GM12864 (cell line): ENCODE measurements at regions not wholly inside any gene's neighbourhood (a gene's known extent, or its start where the extent isn't known, plus 50 kb on each side); places are given as distances from the start of the nearest gene placed in this dataset.

Experiments
- DNase-seq: peaks from one replicate; pipeline ENCODE4 v3.0.0-alpha.2; 2011; ENCODE audit warnings: low read depth
- H3K4me3 ChIP-seq: 2 replicates; pipeline ENCODE4 v1.5.1; 2011; ENCODE audit warnings: mild to moderate bottlenecking, low read depth, low read length, control low read depth
- CTCF ChIP-seq: IDR thresholded peaks from 2 replicates; pipeline ENCODE4 v1.5.1; 2011; ENCODE audit warnings: low read depth, mild to moderate bottlenecking, moderate library complexity, low read length, control low read depth, inconsistent platforms; ENCODE audit errors: missing control alignments

GRCh38 chr20:10735195-10735949 is 61.6 kb upstream of the JAG1 start:
- no peak overlapping the region for H3K4me3 ChIP-seq
- no peak for TF ChIP-seq CTCF
- no peak for DNase-seq

- H3K4me3 ChIP-seq = no peak overlapping the region
These were observed 65.3 kb upstream of the JAG1 start for GRCh38 chr20:10739134-10739533.

GRCh38 chr20:10739566-10739965 is 65.8 kb upstream of the JAG1 start:
- TF ChIP-seq CTCF = no peak
- DNase-seq = no peak
- H3K4me3 ChIP-seq = no peak overlapping the region

More at GRCh38 chr20:10739134-10739533, 65.3 kb upstream of the JAG1 start:
- no peak for TF ChIP-seq CTCF
- DNase-seq = no peak

- no peak for DNase-seq
- H3K4me3 ChIP-seq = no peak overlapping the region
- TF ChIP-seq CTCF = no peak
These were observed 67.3 kb upstream of the JAG1 start for GRCh38 chr20:10741060-10741459.

GRCh38 chr20:10745790-10746189 is 72.0 kb upstream of the JAG1 start:
- DNase-seq = no peak
- no peak for TF ChIP-seq CTCF
- no peak overlapping the region for H3K4me3 ChIP-seq

GRCh38 chr20:10747019-10747418 is 73.2 kb upstream of the JAG1 start:
- H3K4me3 ChIP-seq = no peak overlapping the region
- DNase-seq = no peak
- TF ChIP-seq CTCF = no peak

- TF ChIP-seq CTCF = no peak
- no peak for DNase-seq
- no peak overlapping the region for H3K4me3 ChIP-seq
These were observed 75.3 kb upstream of the JAG1 start for GRCh38 chr20:10749084-10749483.
